ENCODE measurements at regions not wholly inside any gene's neighbourhood (a gene's known extent, or its start where the extent isn't known, plus 50 kb on each side); places are given as distances from the start of the nearest gene placed in this dataset.

DNA sequence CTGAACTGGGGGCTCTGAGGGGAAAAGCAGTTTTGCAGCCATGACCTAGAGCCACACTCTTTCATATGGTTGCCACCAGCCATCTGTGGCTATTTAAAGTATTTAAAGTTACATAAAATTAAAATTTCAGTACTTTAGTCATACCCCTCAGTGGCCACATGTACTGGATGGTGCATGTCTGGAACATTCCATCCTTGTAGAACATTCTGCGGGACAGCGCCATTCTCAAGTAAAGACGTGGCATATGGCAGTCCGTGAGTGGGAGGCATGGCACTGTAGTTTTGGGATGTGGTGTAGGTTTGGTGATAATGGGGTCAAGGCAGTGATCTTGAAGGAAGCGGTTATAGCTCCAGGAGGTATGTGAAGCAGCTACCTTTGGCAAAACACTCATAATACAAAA, 61.4 kb upstream of the NFIL3 start:
- Histone ChIP-seq H3K4me1 (ENCODE audit: insufficient read depth) (peaks cover 46% of the 10 kb centered on the region), H3K36me3 (ENCODE audit: low read depth) (no peaks in the 10 kb centered on the region), H3K4me3 (no peak overlapping the region), H3K27ac (no peak overlapping the region), H3K9me3 (ENCODE audit: low read depth) (no peaks in the 10 kb centered on the region), H3F3A (ENCODE audit: insufficient read depth) (peaks cover 30% of the 10 kb centered on the region), H4K20me1 (ENCODE audit: insufficient read depth) (no peaks in the 10 kb centered on the region), H3K79me2 (ENCODE audit: insufficient read depth) (no peaks in the 10 kb centered on the region), H3K9ac (no peak overlapping the region), H2AFZ (no peak overlapping the region), H3K27me3 (replicated peaks; ENCODE audit: insufficient read depth) (no peaks in the 10 kb centered on the region), H3K9me2 (ENCODE audit: insufficient read depth) (no peaks in the 10 kb centered on the region), H3K4me2 (ENCODE audit: unreplicated experiment) (no peak overlapping the region)
- in situ Hi-C loops (cut with MboI): no loop called here
- no peak for DNase-seq
- 95 to 96% methylated on average over 5 of the region's 5 CpGs for WGBS, 2 experiments (ENCODE audit: low coverage in 1 of 2, low lambda C conversion rate in 2 of 2, missing lambda C conversion rate in 2 of 2)
- TF ChIP-seq EZH2phosphoT487 (IDR thresholded peaks at IDR 0.05; ENCODE audit: insufficient read depth, low read depth) (no peak), EZH2 (IDR thresholded peaks at IDR 0.05; ENCODE audit: insufficient read depth, poor library complexity, severe bottlenecking) (no peak)

DNA sequence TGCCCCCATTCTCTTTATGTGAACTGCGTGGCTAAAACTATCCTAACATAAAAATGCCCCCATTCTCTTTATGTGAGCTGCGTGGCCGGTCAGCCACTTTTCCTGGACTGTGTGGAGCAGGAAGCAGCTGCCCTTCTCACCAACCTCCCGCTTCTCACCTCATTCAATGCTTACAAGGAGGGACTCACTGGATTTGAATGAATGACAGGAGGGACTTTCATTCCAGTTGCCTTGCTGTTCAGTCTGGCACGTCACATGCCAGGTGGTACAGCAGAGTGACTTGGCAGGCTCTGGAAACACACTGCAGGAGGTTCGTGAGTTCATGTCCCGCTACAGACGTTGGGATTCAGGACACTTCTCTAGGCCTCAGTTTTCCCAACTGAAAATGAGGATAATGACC, 60.2 kb upstream of the NFIL3 start:
- peaks cover 20% of the 10 kb centered on the region for H3F3A ChIP-seq (ENCODE audit: insufficient read depth)
- H2AFZ ChIP-seq: peak overlapping the region; percentile 77
- no peaks in the 10 kb centered on the region for H3K9me2 ChIP-seq (ENCODE audit: insufficient read depth)
- no peaks in the 10 kb centered on the region for H3K79me2 ChIP-seq (ENCODE audit: insufficient read depth)
- H3K4me2 ChIP-seq (ENCODE audit: unreplicated experiment): peak overlapping the region; percentile 46
- no peaks in the 10 kb centered on the region for H4K20me1 ChIP-seq (ENCODE audit: insufficient read depth)
- in situ Hi-C loops (cut with MboI): no loop called here
- H3K36me3 ChIP-seq (ENCODE audit: low read depth): no peaks in the 10 kb centered on the region
- 86 to 91% methylated on average over 8 of the region's 8 CpGs for WGBS, 2 experiments (ENCODE audit: low coverage in 1 of 2, low lambda C conversion rate in 2 of 2, missing lambda C conversion rate in 2 of 2)
- peak overlapping the region; percentile 78 for H3K9ac ChIP-seq
- no peak for TF ChIP-seq EZH2phosphoT487 (IDR thresholded peaks at IDR 0.05; ENCODE audit: insufficient read depth, low read depth)
- TF ChIP-seq EZH2 (IDR thresholded peaks at IDR 0.05; ENCODE audit: insufficient read depth, poor library complexity, severe bottlenecking): no peak
- H3K27ac ChIP-seq: peak overlapping the region; percentile 86
- H3K9me3 ChIP-seq (ENCODE audit: low read depth): no peaks in the 10 kb centered on the region
- no peaks in the 10 kb centered on the region for H3K27me3 ChIP-seq (replicated peaks; ENCODE audit: insufficient read depth)
- H3K4me3 ChIP-seq: 0 out of 2 replicates have a peak overlapping the region, but pooled peaks have one; percentile 10
- H3K4me1 ChIP-seq (ENCODE audit: insufficient read depth): peaks cover 35% of the 10 kb centered on the region
- DNase-seq: no peak

DNA sequence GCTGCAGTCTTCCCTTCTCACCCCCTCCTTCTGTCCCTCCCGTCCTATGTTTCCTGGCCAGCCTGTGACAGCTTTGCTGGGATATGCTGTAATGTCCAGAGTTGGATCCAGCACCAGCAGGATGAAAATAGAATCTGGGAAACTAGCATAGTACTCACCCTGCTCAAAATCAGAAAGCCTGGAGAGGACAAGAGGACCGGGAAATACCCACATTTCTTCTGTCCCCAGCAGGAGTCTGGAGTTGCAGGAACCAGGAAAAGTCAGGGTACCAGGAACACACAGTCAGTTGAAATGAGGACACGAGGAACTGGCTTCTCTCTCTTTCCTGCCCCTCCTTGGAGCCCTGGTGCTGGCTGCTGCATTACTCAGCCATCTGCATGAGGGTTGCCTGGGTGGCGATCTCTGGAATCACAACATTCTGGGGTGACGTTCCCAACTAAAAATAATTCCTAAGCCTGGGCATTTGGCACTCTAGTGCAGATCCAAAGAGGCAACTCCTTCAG, 59.6 kb upstream of the NFIL3 start:
- H3K4me1 ChIP-seq (ENCODE audit: insufficient read depth): peaks cover 32% of the 10 kb centered on the region
- in situ Hi-C loops (cut with MboI): no loop called here
- TF ChIP-seq EZH2phosphoT487 (IDR thresholded peaks at IDR 0.05; ENCODE audit: insufficient read depth, low read depth): no peak
- no peak for TF ChIP-seq EZH2 (IDR thresholded peaks at IDR 0.05; ENCODE audit: insufficient read depth, poor library complexity, severe bottlenecking)
- H3F3A ChIP-seq (ENCODE audit: insufficient read depth): peaks cover 20% of the 10 kb centered on the region
- H3K9me3 ChIP-seq (ENCODE audit: low read depth): no peaks in the 10 kb centered on the region
- H3K9me2 ChIP-seq (ENCODE audit: insufficient read depth): no peaks in the 10 kb centered on the region
- WGBS, 2 experiments (ENCODE audit: low coverage in 1 of 2, low lambda C conversion rate in 2 of 2, missing lambda C conversion rate in 2 of 2): 0 to 11% methylated on average over 5 of the region's 5 CpGs
- H4K20me1 ChIP-seq (ENCODE audit: insufficient read depth): no peaks in the 10 kb centered on the region
- DNase-seq: peak; percentile 93
- no peaks in the 10 kb centered on the region for H3K27me3 ChIP-seq (replicated peaks; ENCODE audit: insufficient read depth)
- peak overlapping the region; percentile 86 for H3K27ac ChIP-seq
- peak overlapping the region; percentile 34; the same call in 1 of the 2 replicates for H3K4me3 ChIP-seq
- no peaks in the 10 kb centered on the region for H3K79me2 ChIP-seq (ENCODE audit: insufficient read depth)
- H3K36me3 ChIP-seq (ENCODE audit: low read depth): no peaks in the 10 kb centered on the region
- peak overlapping the region; percentile 78 for H3K9ac ChIP-seq
- H3K4me2 ChIP-seq (ENCODE audit: unreplicated experiment): peak overlapping the region; percentile 46
- peak overlapping the region; percentile 77 for H2AFZ ChIP-seq

- no peaks in the 10 kb centered on the region for H3K79me2 ChIP-seq (ENCODE audit: insufficient read depth)
- H3K4me1 ChIP-seq (ENCODE audit: insufficient read depth): peaks cover 27% of the 10 kb centered on the region
- H3K9me2 ChIP-seq (ENCODE audit: insufficient read depth): no peaks in the 10 kb centered on the region
- no peaks in the 10 kb centered on the region for H3K27me3 ChIP-seq (replicated peaks; ENCODE audit: insufficient read depth)
- no peaks in the 10 kb centered on the region for H3K9me3 ChIP-seq (ENCODE audit: low read depth)
- in situ Hi-C loops (cut with MboI): no loop called here
- TF ChIP-seq EZH2phosphoT487 (IDR thresholded peaks at IDR 0.05; ENCODE audit: insufficient read depth, low read depth) (no peak), EZH2 (IDR thresholded peaks at IDR 0.05; ENCODE audit: insufficient read depth, poor library complexity, severe bottlenecking) (no peak)
- H3K9ac ChIP-seq: no peak overlapping the region
- peaks cover 11% of the 10 kb centered on the region for H3F3A ChIP-seq (ENCODE audit: insufficient read depth)
- H4K20me1 ChIP-seq (ENCODE audit: insufficient read depth): no peaks in the 10 kb centered on the region
- no peak overlapping the region for H3K4me2 ChIP-seq (ENCODE audit: unreplicated experiment)
- H3K4me3 ChIP-seq: no peak overlapping the region
- no peaks in the 10 kb centered on the region for H3K36me3 ChIP-seq (ENCODE audit: low read depth)
- no peak overlapping the region; the same call in 1 of the 2 replicates for H3K27ac ChIP-seq
- 60 to 64% methylated on average over 5 of the region's 5 CpGs for WGBS, 2 experiments (ENCODE audit: low coverage in 1 of 2, low lambda C conversion rate in 2 of 2, missing lambda C conversion rate in 2 of 2)
- DNase-seq: peak; percentile 28
- no peak overlapping the region for H2AFZ ChIP-seq
Measured at GRCh38 chr9:91481972-91482371, 58.3 kb upstream of the NFIL3 start.

DNA sequence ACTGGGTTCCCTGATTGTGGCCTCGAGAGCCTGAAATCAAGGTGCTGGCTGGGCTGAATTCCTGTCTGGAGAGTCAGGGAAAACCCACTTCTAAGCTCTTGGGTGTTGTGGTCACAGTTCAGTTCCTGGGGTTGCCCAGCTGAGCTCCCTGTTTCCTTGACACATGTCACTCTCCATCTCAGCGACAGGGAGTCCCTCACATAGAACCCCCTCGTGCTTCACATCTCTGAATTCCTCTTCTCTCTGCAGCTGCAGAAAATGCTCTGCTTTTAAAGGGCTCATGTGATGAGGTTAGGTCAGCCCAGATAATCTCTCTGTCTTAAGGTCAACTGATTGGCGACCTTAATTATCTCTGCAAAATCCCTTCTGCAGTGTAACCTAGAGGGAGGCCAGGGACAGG, 53.5 kb upstream of the NFIL3 start:
- no peaks in the 10 kb centered on the region for H3K36me3 ChIP-seq (ENCODE audit: low read depth)
- TF ChIP-seq EZH2phosphoT487 (IDR thresholded peaks at IDR 0.05; ENCODE audit: insufficient read depth, low read depth) (no peak), EZH2 (IDR thresholded peaks at IDR 0.05; ENCODE audit: insufficient read depth, poor library complexity, severe bottlenecking) (no peak)
- no peak overlapping the region for H3K9ac ChIP-seq
- no peaks in the 10 kb centered on the region for H3K9me2 ChIP-seq (ENCODE audit: insufficient read depth)
- H2AFZ ChIP-seq: no peak overlapping the region
- H4K20me1 ChIP-seq (ENCODE audit: insufficient read depth): no peaks in the 10 kb centered on the region
- no peaks in the 10 kb centered on the region for H3K9me3 ChIP-seq (ENCODE audit: low read depth)
- DNase-seq: no peak
- in situ Hi-C loops (cut with MboI): no loop called here
- H3K79me2 ChIP-seq (ENCODE audit: insufficient read depth): no peaks in the 10 kb centered on the region
- H3K27me3 ChIP-seq (replicated peaks; ENCODE audit: insufficient read depth): no peaks in the 10 kb centered on the region
- 68 to 69% methylated on average over 4 of the region's 4 CpGs for WGBS, 2 experiments (ENCODE audit: low coverage in 1 of 2, low lambda C conversion rate in 2 of 2, missing lambda C conversion rate in 2 of 2)
- no peak overlapping the region for H3K27ac ChIP-seq
- no peaks in the 10 kb centered on the region for H3F3A ChIP-seq (ENCODE audit: insufficient read depth)
- peaks cover 2% of the 10 kb centered on the region for H3K4me1 ChIP-seq (ENCODE audit: insufficient read depth)
- H3K4me2 ChIP-seq (ENCODE audit: unreplicated experiment): no peak overlapping the region
- H3K4me3 ChIP-seq: no peak overlapping the region

All from GM23248 (cell line).